GM10266 (cell line): ENCODE measurements at regions not wholly inside any gene's neighbourhood (a gene's known extent, or its start where the extent isn't known, plus 50 kb on each side); places are given as distances from the start of the nearest gene placed in this dataset.
A peak's percentile ranks its signal among the peaks of the same experiment; 100 is the strongest.

Source experiments
- DNase-seq: peaks from one replicate; pipeline ENCODE4 v3.0.0; 2012; ENCODE audit errors: extremely low spot score
- TF ChIP-seq, protein P1 (sequence below): IDR thresholded peaks from 2 replicates; pipeline ENCODE4 v1.5.1; 2012; ENCODE audit warnings: mild to moderate bottlenecking, low read depth; ENCODE audit not compliant: control insufficient read depth, insufficient read depth; ENCODE audit errors: missing control alignments

DNA sequence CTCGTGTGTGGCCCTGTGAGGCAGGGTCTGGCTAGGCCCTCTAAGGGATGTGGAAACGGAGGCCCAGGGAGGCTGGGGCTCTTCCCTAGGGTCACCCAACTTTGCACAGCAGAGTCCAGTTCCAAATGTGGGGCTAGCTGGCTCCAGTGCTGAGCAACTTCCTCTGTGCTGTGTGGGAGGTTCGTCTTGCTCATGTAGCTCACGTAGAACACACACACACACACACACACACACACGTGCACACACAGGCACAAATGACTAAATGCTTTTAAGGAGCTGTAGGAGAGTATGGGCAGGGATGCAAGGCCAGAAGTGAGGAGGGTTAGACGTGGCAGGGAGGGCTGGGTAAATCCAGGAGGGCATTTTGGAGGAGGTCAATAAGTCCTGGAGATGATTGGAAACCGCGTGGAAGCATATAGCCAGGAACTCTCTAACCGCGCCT is 213.8 kb downstream of the RPLP1 start:
- TF ChIP-seq, protein P1, sequence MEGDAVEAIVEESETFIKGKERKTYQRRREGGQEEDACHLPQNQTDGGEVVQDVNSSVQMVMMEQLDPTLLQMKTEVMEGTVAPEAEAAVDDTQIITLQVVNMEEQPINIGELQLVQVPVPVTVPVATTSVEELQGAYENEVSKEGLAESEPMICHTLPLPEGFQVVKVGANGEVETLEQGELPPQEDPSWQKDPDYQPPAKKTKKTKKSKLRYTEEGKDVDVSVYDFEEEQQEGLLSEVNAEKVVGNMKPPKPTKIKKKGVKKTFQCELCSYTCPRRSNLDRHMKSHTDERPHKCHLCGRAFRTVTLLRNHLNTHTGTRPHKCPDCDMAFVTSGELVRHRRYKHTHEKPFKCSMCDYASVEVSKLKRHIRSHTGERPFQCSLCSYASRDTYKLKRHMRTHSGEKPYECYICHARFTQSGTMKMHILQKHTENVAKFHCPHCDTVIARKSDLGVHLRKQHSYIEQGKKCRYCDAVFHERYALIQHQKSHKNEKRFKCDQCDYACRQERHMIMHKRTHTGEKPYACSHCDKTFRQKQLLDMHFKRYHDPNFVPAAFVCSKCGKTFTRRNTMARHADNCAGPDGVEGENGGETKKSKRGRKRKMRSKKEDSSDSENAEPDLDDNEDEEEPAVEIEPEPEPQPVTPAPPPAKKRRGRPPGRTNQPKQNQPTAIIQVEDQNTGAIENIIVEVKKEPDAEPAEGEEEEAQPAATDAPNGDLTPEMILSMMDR, result no peak
- DNase-seq, result peak; percentile 52

DNA sequence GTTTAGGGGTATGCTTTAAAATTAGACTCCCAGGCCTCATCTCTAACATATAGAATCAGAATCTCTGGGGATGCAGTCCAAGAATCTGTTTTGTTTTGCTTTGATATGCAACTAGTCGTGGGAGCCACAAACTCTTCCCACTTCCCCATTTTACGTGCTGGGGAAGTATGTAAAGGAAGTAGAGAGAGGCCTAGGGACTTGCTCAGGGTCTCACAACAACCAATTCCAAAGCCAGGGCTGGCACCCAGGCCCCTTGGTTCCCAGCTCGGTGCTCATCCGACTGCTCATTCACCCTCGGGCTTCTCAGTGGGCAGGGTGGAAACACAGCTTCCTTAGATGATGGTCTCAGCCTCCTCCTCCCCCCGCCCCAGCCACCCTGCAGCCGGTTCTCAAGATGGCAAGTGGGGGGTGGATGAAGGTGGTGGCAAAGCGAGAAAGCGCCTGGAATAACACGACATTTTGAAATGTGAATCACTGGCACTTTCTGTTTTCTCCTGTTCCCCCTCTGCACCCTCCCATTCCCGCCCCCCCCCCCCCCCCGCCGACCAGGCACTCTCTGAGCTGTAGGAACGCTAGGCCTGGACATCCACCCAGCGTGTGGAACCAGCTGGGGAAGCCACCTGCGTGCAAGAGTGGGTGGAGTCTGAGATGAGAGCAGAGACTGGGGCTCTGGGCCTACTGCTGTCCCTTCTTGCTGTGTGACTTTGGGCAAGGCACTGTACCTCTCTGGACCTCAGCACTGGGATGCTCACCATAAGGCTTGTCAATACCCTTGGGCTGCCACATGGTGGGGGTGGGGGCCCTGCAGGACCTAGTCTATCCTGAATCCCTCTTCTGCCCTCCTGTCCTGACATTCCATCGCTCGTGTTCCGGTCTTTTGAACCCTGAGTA is 214.5 kb downstream of the RPLP1 start:
- peak; percentile 57 for DNase-seq
- TF ChIP-seq, protein P1, result no peak

DNA sequence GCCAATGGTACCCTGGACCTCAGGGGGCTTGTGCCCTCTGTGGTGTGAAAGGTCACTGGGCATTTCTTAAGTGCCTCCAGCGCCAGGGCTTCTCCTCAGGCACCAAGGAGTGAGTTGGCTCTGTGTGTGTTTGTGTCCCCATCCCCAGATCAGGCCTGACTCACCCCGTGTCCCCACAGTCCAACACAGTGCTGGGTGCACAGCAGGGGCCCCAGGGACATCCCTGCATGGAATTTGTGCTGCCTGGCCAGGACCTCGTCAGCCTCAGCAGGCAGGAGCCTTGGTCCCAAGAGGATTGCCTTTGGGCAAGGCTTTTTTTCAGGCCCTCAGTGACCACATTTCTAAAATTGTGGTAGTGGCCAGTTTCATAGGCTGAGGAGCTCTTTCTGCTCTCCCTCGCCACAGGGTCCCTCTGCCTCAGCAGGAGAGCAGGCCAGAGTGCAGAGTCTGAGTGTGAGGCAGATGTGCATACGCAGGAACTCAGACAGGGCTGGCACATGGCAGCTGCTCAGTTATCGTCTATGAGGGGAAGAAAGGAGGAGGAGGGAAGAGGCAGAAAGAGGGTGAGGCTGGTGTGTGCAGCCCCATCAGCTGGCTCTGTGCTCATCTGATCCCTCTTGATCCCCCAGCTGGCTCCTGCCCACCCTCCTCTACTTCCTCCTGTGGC is 215.6 kb downstream of the RPLP1 start:
- no peak for DNase-seq

DNA sequence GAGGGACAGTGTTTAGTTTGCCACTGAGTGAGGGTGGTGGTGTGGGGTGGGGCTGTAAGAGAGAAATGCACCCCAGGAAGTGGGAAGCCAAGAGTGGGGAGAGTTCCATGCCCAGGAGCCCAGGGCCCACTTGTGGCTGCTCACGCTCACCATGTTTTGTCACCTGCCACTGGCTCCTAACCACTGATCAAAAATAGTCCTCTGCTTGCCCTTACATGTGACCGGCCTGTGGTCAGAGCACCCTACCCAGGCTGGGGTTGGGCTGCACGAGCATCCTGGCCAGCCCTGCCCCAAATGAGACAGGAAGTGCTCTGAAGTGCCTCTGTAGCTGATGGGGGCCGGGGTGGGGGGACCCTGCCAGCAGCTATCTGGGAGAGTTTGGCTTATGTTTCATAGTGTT is 216.3 kb downstream of the RPLP1 start:
- peak; percentile 41 for DNase-seq
- TF ChIP-seq, protein P1, result no peak

More for the DNA sequence above, 215.6 kb downstream of the RPLP1 start:
- TF ChIP-seq, protein P1, result no peak

DNA sequence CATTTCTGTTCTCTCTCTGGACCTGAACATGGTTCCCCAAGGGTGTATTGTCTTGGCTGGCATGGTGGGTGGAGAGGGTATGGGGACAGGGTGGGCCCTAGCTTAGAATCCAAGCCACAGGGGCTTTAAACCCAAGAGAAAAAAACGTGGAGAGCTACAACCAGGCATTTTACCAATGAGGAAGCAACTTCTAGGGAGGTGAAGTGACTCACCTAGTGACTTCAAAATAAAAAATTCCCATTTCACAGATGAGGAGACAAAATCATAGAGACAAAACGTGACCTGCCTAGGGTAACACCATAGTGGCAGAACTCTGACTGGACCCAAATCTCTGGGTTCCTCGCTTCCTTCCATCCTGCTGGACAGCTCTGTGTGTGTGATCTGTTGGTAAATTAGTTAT is 216.8 kb downstream of the RPLP1 start:
- TF ChIP-seq, protein P1, result no peak
- DNase-seq, result no peak

DNA sequence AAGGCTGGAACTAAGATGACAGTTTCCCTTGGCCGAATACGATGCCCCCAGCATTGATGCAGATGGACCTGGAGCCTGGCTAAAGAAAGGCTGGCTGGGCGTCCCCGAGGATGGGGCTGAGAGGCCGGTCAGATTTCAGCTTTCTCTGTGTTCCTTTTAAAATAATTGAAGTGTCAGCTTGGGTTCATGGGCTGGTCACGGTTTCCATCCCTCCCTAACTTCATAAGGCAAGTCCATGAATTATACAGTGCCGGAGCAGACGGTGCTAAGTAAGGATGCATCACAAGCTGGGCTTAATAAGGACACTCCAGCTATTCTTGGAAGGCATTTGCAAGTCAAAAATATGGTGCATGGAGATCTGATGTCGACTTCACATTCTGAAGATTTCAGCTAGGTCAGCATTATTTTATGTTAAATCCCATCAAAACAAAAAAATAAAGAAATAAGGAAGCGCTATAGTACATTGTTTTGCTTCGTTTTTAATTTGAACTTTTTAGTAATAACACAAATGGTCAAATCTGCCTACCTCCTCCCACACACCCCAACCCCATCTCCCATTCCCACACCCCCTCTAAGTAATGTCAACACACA is 220.8 kb downstream of the RPLP1 start:
- TF ChIP-seq, protein P1, result no peak
- no peak for DNase-seq
